ENCODE measurements at regions not wholly inside any gene's neighbourhood (a gene's known extent, or its start where the extent isn't known, plus 50 kb on each side); places are given as distances from the start of the nearest gene placed in this dataset.

- DNase-seq (ENCODE audit: low spot score) = no peak
These were observed 353.5 kb downstream of the MYCN start for GRCh38 chr2:16293871-16294270.

- DNase-seq (ENCODE audit: low spot score) = no peak
These were observed 353.0 kb downstream of the MYCN start for GRCh38 chr2:16293398-16293797.

GRCh38 chr2:16291731-16292550 is 351.6 kb downstream of the MYCN start:
- DNase-seq (ENCODE audit: low spot score) = no peak

- DNase-seq (ENCODE audit: low spot score) = no peak
These were observed 350.9 kb downstream of the MYCN start for GRCh38 chr2:16291226-16291625.

GRCh38 chr2:16290311-16291020 is 350.1 kb downstream of the MYCN start:
- no peak for DNase-seq (ENCODE audit: low spot score)

GRCh38 chr2:16288371-16289112 is 348.2 kb downstream of the MYCN start:
- DNase-seq (ENCODE audit: low spot score) = no peak

GRCh38 chr2:16287831-16288230 is 347.5 kb downstream of the MYCN start:
- DNase-seq (ENCODE audit: low spot score) = no peak

- DNase-seq (ENCODE audit: low spot score) = no peak
These were observed 346.9 kb downstream of the MYCN start for GRCh38 chr2:16287281-16287680.

- no peak for DNase-seq (ENCODE audit: low spot score)
These were observed 345.6 kb downstream of the MYCN start for GRCh38 chr2:16285813-16286510.

- no peak for DNase-seq (ENCODE audit: low spot score)
These were observed 344.7 kb downstream of the MYCN start for GRCh38 chr2:16284941-16285625.

GRCh38 chr2:16283071-16283850 is 342.9 kb downstream of the MYCN start:
- DNase-seq (ENCODE audit: low spot score) = no peak

- DNase-seq (ENCODE audit: low spot score) = no peak
These were observed 342.2 kb downstream of the MYCN start for GRCh38 chr2:16282511-16282910.

- DNase-seq (ENCODE audit: low spot score) = peak; percentile 14
These were observed 341.3 kb downstream of the MYCN start for GRCh38 chr2:16281451-16282335.

- DNase-seq (ENCODE audit: low spot score) = no peak
These were observed 339.7 kb downstream of the MYCN start for GRCh38 chr2:16280081-16280480.

GRCh38 chr2:16279641-16280040 is 339.3 kb downstream of the MYCN start:
- DNase-seq (ENCODE audit: low spot score) = no peak

GRCh38 chr2:16279201-16279570 is 338.8 kb downstream of the MYCN start:
- no peak for DNase-seq (ENCODE audit: low spot score)

- no peak for DNase-seq (ENCODE audit: low spot score)
These were observed 338.3 kb downstream of the MYCN start for GRCh38 chr2:16278421-16279200.

GRCh38 chr2:16277117-16277516 is 336.8 kb downstream of the MYCN start:
- no peak for DNase-seq (ENCODE audit: low spot score)

GRCh38 chr2:16275661-16276060 is 335.3 kb downstream of the MYCN start:
- DNase-seq (ENCODE audit: low spot score) = no peak
